ENCODE measurements at regions not wholly inside any gene's neighbourhood (a gene's known extent, or its start where the extent isn't known, plus 50 kb on each side); places are given as distances from the start of the nearest gene placed in this dataset.
"Not testable (repeated sequence)": the region's sequence is repeated elsewhere in the genome, so short reads cannot be mapped to it uniquely, and the experiment has no call there.

GRCh38 chr1:19024532-19024931, 68.1 kb upstream of the IFFO2 start:
- intact Hi-C loops (cut with micrococcal nuclease): no loop called here

GRCh38 chr1:19023787-19024186, 67.3 kb upstream of the IFFO2 start:
- intact Hi-C loops (cut with micrococcal nuclease): no loop called here

GRCh38 chr1:19021845-19022244, 65.4 kb upstream of the IFFO2 start:
- intact Hi-C loops (cut with micrococcal nuclease): no loop called here

GRCh38 chr1:19019288-19019687, 62.8 kb upstream of the IFFO2 start:
- intact Hi-C loops (cut with micrococcal nuclease): not testable (repeated sequence)

- intact Hi-C loops (cut with micrococcal nuclease): no loop called here
Observed at GRCh38 chr1:19015476-19015875, 59.0 kb upstream of the IFFO2 start.

GRCh38 chr1:19014765-19015164, 58.3 kb upstream of the IFFO2 start:
- intact Hi-C loops (cut with micrococcal nuclease): no loop called here

- intact Hi-C loops (cut with micrococcal nuclease): no loop called here
Observed at GRCh38 chr1:19013826-19014548, 57.5 kb upstream of the IFFO2 start.

- intact Hi-C loops (cut with micrococcal nuclease): loop anchor here (1.0 kb wide), 8 partner anchors 9 to 110 kb away; partner anchors contain the start of genes ALDH4A1 and IFFO2
Observed at GRCh38 chr1:19011845-19012231, 55.4 kb upstream of the IFFO2 start.

- intact Hi-C loops (cut with micrococcal nuclease): loop anchor here (1.0 kb wide), 8 partner anchors 8 to 109 kb away; partner anchors contain the start of genes ALDH4A1 and IFFO2
Observed at GRCh38 chr1:19010995-19011844, 54.7 kb upstream of the IFFO2 start.

- intact Hi-C loops (cut with micrococcal nuclease): no loop called here
Observed at GRCh38 chr1:19010503-19010902, 54.0 kb upstream of the IFFO2 start.

- intact Hi-C loops (cut with micrococcal nuclease): no loop called here
Observed at GRCh38 chr1:19009882-19010321, 53.4 kb upstream of the IFFO2 start.

- intact Hi-C loops (cut with micrococcal nuclease): no loop called here
Observed at GRCh38 chr1:19009126-19009881, 52.8 kb upstream of the IFFO2 start.

GRCh38 chr1:19007491-19008441, 51.3 kb upstream of the IFFO2 start:
- intact Hi-C loops (cut with micrococcal nuclease): no loop called here

- intact Hi-C loops (cut with micrococcal nuclease): no loop called here
Observed at GRCh38 chr1:19006837-19007271, 50.4 kb upstream of the IFFO2 start.
